Keratinocyte (primary cell): ENCODE measurements at regions not wholly inside any gene's neighbourhood (a gene's known extent, or its start where the extent isn't known, plus 50 kb on each side); places are given as distances from the start of the nearest gene placed in this dataset.

Experiments used
- CTCF ChIP-seq, 3 experiments: IDR thresholded peaks in 1 of 3; conservative IDR thresholded peaks in 1 of 3; optimal IDR thresholded peaks in 1 of 3; 2 replicates in 2 of 3; 3 replicates in 1 of 3; pipeline versions ENCODE3 to v1.5.1; 2011; ENCODE audit warnings: low read length in 3 of 3, mild to moderate bottlenecking in 3 of 3, moderate library complexity in 2 of 3, control low read depth in 1 of 3, inconsistent platforms in 1 of 3; ENCODE audit not compliant: insufficient read depth in 2 of 3; ENCODE audit errors: extremely low read depth in 1 of 3
- EZH2 ChIP-seq: IDR thresholded peaks from one replicate; pipeline ENCODE4 v1.6.1; 2012; ENCODE audit warnings: inconsistent platforms, mild to moderate bottlenecking, low read length, moderate library complexity

GRCh38 chr5:136620016-136620419, 254.7 kb upstream of the TRPC7 start:
- no peak for TF ChIP-seq CTCF (optimal IDR thresholded peaks at IDR 0.05 in 1 of 3, IDR thresholded peaks at IDR 0.05 in 1 of 3, conservative IDR thresholded peaks at IDR 0.05 in 1 of 3; ENCODE audit: extremely low read depth in 1 of 3, insufficient read depth in 2 of 3, low read length in 3 of 3)
- TF ChIP-seq EZH2, result no peak
